Smooth muscle cell of the brain vasculature (primary cell): ENCODE measurements at regions not wholly inside any gene's neighbourhood (a gene's known extent, or its start where the extent isn't known, plus 50 kb on each side); places are given as distances from the start of the nearest gene placed in this dataset.

Experiments used
- DNase-seq: peaks from one replicate; pipeline ENCODE4 v3.0.0-alpha.2; 2012; ENCODE audit warnings: low read depth, low spot score

- no peak for DNase-seq
These were observed 74.1 kb upstream of the SALL4 start for GRCh38 chr20:51876313-51876940.

GRCh38 chr20:51873652-51874051, 71.3 kb upstream of the SALL4 start:
- no peak for DNase-seq

DNA sequence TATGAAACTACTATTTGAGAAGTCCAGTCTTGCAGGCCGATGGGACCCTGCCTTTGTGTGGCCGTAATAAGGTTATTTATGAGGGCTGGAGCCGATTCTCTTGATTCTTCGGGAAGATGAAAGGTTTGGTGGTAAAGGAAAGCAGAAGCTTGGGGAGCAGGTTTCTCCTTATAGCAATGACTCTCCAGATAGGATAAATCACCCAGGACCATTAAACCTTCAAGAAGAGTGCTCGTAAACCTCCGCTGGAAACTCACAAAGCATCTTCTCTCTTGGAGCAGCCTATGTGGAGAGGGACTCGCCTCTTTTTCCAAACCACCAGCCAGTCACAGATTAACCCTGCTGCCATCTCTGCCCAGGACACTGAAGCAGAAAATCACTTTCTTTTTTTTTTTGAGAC, 69.6 kb upstream of the SALL4 start:
- no peak for DNase-seq

- no peak for DNase-seq
These were observed 66.7 kb upstream of the SALL4 start for GRCh38 chr20:51869002-51869401.

DNA sequence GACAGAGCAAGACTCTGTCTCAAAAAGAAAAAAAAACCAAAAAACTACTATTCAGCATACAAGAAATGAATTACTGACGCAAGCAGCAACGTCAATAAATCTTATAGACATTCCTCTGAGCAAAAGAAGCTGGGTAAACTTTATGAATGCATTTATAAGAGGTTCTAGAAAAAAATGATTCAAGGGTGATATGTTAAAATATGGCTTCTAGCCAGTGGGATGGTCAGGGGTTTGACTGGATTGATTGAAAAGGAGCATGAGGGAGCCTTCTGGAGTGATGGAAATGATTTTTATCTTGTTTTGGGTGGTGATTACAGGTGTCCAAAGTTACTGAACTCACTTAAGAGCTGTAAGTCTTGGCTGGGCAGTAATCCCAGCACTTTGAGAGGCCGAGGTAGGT, 64.9 kb upstream of the SALL4 start:
- no peak for DNase-seq

- DNase-seq = no peak
These were observed 62.6 kb upstream of the SALL4 start for GRCh38 chr20:51864967-51865366.

GRCh38 chr20:51862796-51863195, 60.5 kb upstream of the SALL4 start:
- peak; percentile 6 for DNase-seq

DNA sequence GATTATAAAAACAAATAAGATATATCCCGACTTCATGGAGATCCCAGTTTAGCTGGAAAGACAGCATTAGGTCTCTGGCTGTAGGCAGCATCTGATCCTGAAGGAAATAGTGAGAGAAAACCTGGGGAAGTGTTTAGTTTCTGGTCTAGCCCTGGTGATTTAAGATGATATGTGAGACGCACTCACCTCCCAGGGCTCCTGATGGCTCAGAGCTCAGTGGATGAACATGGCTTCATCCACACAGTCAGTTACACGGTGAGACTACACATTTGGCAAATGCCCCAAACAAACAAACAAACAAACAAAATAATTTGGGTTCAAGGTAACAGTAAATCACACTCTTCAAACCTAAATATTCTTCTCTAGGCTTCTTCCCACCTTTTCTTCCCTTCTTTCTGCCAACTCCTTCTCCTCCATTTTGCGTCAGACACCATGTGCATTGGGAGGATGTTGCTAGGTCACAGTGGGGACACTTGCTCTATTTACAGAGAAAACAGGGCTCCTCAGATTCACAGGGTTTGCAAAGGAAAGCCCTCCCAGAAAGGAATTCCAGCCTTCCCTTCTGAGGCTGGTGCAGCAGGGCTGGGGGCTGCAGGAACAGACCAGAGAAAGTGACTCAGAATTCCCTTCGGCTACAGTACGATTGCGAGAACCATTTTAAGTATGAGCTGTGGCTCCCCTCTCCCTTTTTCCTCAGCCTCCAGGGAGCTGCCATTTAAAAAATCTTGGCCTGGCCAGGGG, 59.6 kb upstream of the SALL4 start:
- peak; percentile 85 for DNase-seq

DNA sequence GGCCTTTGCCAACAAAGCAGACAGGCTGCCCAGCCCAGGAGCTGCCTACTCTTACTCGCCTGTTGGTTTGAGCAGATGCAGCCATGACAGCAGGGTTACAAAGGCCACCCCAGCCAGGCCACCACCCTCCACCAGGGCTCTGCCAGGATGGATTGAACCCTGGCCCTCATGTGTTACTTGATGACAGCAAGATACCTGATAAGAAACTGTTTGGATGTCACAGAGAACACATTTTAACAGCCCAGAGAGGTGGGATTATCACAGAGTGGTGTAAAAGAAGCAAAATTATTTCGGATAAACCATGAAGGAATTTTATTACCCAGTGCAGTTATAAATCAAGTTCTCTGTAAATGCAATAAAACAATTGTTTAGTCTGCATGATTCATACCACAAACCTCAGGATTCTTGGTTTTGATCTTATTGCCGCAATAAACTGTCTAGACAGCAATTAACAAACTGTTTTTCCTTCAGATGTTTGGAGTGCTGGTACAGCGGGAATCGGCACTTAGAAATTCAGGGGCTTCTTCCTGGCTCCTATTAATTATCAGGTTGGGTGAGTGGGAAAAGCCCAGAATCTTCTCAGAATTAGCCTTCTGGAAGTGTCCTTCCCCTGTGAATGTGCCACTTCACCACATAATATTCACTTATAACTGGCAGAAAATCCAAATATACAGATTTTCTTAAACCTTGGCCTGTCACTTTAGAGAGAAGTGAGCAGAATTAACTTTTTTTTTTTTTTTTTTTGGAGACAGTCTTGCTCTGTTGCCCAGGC, 58.0 kb upstream of the SALL4 start:
- no peak for DNase-seq

GRCh38 chr20:51856432-51856831, 54.1 kb upstream of the SALL4 start:
- no peak for DNase-seq

GRCh38 chr20:51854921-51855320, 52.6 kb upstream of the SALL4 start:
- no peak for DNase-seq
